GDM1 (cell line): ENCODE measurements at regions not wholly inside any gene's neighbourhood (a gene's known extent, or its start where the extent isn't known, plus 50 kb on each side); places are given as distances from the start of the nearest gene placed in this dataset.

Source experiments
- DNase-seq: peaks from one replicate; lab custom pipeline; 2025; lab: John Stamatoyannopoulos, UW

DNA sequence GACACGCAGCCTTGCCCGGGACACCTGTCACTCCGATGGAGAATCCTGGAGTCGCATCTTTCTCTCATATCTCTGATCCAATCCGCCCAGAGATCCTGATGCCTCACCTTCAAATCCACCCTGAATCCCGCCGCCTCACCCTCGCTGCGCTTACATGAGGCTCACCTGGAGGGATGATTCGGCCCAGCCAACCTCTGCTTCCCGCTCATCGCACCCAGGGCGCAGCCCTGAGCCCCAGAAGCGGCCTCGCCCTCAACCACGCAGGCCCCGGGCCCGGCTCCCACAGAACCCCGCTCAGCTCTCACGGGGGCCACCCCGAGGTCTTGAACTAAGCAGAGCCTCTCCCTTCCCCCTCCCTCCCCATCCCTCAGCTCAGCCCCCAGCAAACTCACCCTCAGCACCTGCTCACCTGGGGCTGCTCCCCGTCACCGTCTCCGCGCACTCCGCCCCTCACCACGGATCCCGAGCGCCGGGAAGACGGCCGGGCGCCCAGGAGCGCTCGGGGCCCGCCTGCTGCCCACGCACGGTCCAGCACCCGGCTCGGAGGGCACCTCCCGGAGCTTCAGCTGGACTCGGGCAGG is 160.0 kb downstream of the NDUFA10 start:
- DNase-seq, result no peak

DNA sequence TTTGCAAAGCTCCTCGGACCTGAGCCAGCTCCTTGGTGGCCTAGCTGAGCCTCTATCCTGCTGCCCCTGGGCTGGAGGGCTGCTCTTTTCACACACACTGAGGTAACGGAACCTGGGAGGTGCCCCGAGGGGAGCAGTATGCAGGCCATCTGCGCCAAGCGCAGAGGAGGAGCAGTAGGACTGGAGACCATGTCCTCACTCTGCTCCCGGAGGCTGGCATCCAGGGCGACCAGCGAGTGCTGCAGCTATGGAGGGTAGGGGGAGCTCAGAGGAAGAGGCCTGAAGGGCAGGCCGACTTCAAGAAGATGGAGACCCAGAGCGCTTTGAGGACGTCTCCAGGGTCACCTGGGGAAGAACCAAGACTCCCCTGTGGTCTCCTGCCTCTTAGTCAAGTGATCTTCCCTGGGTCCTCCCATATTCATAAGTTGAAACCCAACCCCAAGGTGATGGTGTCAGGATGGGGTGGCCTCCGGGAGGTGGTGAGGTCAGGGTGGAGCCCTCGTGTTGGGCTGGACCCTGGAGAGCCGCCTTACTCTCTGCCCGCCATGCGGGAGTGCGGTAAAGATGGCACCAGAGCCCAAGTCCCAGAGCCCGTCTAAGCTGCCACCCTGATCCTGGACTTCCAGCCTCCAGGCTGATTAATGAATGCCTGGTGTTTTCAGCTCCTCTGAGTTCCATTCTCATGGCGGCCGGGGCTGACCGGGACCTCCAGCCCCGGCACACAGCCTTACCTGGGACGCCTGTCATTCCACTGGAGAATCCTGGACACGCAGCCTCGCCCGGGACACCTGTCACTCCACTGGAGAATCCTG is 160.7 kb downstream of the NDUFA10 start:
- no peak for DNase-seq

DNA sequence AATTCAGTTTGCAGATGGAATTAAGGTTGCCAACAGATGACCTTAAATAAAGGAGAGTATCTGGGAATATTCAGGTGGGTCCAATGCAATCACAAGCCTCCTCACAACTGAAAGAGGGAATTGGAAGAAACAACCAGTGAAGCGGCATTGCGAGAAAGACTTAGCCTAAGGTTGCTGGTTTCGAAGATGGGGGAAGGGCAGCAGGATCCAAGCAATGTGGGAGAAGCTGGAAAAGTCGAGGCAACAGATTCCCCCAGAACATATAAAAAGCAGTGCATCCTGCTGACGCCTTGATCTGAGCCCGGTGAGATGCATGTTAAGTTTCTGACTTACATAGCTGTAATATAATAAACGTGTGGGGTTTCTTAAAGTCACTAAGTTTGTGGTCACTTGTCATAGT is 162.5 kb downstream of the NDUFA10 start:
- no peak for DNase-seq

DNA sequence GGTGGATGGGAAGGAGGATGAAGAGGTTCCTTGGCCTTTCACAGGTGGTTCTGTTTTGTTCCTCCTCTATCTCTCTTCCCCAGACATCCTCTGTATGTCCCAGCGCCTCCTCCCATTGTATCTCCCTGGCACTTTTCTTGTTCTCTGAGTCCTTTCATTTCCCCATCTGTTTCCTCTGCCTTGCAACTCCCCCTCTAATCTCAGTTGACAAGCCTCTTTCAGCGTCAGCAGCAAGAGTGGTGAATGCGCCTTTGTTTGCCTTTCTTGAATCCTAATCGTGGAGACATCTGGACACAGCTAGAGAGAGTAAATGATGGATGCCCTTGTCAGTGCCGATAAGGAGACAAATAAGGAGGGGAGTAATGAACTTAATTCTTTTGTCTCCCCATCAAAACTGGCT is 167.0 kb downstream of the NDUFA10 start:
- DNase-seq, result no peak

DNA sequence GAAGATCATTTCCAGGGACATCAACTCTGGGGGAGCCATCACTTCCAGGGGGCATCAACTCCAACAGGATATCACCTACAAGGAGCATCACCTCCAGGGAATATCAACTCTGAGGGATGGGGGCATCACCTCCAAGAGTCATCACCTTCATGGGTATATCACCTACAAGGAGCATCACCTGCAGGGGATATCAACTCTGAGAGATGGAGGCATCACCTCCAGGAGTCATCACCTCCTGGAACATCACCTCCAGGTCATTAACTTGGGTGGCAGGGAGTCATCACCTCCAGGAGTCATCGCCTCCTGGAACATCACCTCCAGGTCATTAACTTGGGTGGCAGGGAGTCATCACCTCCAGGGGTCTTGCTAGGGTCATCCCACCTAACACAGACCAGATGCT is 167.6 kb downstream of the NDUFA10 start:
- no peak for DNase-seq

DNA sequence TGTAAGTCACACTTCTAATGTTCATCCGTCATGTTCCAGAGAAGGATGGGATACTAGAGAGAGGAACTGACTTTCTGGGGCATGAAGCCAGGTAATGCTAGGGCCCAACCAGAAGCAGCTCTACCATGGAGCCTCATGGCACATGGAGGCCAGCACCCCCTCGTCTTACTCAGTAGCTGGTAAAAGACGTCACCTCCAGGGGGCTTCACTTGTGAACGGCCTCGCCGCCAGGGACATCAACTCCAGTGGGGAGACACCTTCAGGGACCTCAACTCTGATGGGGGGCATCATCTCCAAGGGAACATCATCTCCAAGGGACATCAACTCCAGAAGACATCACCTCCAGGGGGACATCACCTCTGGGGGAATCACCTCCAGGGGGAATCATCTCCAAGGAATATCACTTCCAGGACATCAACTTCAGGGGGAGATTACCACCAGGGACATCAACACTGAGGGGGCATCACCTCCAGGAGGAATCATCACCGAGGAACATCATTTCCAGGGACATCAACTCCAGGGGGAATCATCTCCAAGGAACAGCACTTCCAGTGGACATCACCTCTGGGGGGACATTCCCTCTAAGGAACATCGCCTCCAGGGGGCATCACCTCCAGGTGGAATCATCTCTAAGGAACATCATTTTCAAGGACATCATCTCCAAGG is 168.4 kb downstream of the NDUFA10 start:
- DNase-seq, result no peak

DNA sequence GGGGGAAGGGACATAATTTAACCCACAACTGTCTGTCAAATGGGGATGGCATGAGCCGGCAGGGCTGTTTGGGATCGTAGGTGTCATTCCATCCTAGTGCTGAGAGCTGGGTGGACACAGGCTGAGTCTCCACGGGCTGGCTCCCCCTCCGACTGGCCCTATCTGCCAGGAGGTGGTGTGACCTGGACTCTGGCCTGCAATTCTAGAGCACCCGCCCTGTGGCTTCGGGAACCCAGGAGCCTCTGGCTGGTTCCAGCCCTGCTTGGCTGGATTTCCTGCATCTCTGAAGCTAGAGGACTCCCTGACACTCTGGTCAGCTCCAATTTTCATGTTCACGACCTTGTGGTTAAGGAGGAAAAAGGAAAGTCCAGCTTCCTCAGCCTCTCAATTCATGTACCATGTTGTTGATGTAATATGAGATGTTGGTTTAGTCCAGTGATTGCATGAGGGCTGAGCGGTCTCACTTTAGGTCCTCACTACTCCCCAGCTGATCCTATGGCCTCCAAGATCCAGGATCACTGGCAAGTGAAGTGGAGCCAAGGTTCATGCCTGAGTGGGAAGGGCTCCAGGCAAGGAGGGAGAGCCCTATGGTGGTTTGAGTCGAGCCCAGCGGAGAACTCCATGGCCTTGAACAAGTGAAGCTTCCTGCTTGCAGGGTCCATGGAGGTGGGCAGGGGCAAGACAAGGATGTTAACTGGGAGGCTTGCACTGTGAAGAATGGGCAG is 169.1 kb downstream of the NDUFA10 start:
- DNase-seq, result no peak

DNA sequence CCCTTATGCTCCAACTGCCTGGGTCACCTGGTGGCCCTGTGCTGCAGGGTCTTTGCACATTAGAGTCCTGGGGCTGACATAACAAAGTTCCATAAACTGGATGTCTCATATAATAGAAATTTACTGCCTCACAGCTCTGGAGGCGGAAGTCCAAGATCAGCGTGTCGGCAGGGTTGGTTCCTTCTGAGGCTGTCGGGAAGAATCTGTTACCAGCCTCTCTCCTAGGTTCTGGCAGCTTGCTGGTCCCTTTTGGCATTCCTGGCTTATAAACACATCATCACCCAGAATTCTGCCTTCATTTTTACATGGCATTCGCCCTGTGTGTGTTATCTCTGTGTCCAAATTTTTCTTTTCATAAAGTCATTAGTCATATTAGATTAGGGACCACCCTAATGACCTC is 170.5 kb downstream of the NDUFA10 start:
- DNase-seq, result no peak

DNA sequence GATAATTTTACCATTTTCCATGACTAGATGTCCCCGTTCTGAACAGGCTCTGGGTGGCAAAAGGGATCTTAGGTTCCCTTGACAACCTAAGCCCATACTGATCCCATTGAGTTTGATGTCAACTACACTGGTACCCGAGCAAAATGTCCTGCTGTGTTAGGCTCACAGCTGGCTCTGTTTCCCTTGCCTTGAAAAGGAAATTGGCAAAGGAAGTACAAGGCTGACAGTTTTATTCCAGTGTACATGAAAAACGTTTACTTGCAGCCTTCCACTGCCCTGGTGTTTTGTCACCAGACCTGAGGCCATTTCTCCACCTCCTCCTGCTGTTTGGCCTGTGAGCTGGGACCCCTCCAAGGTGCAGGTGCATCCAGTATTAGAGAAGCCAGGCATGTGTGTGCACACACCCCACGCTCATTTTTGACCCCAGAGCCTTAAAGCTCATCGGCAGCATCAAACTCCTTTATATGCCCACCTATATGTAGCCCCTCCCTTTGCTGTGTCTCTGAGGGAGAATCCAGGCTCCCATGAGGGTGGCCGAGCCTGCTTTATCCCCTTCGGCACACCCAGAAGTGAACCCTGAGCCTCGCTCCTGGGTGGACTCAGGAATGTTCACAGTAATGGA is 171.3 kb downstream of the NDUFA10 start:
- no peak for DNase-seq

DNA sequence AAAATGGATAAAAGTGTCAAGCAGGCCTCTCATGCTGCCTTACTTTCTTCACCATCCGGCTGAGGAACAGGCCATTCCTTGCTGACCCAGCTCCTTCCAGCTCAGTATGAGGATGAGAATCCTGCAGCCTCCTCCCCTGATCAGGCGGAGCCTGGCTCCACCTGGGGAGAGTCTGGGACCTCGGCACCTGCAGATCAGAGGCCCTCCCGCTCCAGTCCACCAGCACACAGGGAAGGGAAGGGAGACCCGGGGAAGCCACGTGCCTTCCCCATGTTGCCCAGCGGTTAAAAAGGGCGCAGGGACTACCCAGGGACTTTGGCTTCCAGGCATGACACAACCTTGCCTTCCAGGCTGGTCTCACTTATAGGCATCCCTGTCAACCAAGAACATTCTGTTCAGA is 172.0 kb downstream of the NDUFA10 start:
- no peak for DNase-seq

DNA sequence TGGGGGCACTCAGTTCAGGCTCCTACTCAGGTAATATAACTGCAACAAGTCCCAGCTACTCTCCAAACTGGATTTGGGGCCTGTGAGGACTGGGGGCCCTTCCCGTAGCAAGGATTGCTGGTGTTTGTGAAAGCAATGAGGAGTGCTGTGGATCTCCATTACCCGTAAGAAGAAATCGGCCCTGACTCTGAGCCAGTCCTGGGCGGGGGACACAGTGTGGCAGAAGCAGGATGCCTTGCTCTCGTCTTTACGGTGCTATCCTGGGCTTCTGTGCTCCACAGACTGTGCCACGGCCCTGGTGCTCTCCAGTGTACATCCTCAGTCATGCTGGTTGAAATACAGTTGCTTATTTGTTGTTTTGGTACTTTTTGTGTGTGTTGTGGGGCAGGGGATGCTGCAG is 172.9 kb downstream of the NDUFA10 start:
- no peak for DNase-seq

DNA sequence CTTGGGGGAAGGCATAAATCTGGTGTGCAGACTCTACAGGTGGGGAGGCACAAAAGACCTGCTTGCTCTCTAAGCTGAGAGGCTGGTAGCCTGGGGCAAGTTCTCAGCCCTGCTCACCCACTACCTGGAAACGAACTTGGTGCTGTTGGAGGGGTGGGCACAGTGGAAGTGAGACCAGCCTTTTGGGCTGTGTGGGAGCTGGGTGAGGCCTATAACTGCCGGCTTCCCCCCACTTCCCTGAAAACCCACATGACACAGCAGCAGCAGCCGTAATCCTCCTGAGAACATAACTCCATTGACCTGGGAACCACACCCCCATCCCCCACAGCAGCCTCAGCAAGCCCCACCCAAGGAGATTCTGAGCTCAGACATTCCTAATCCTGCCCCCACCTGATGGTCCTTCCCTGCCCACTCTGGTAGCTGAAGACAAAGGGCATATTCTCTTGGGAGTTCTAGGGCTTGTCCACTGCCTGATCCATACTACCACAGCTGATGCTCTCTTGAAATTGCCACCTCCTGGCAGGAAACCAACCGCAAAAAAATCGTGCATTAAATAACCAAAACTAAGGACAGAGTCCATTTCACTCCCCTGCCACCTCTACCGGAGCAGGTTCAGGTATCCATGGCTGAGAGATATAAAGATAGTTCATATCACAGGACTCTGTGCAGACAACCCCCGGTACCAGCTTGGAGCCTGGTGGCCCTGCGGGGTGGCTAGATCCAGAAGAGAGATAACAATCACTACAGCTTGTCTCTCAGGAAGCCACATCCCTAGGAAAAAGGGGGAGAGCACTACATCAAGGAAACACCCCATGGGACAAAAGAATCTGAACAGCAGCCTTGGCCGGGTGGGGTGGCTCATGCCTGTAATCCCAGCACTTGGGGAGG is 178.1 kb downstream of the NDUFA10 start:
- DNase-seq, result no peak

DNA sequence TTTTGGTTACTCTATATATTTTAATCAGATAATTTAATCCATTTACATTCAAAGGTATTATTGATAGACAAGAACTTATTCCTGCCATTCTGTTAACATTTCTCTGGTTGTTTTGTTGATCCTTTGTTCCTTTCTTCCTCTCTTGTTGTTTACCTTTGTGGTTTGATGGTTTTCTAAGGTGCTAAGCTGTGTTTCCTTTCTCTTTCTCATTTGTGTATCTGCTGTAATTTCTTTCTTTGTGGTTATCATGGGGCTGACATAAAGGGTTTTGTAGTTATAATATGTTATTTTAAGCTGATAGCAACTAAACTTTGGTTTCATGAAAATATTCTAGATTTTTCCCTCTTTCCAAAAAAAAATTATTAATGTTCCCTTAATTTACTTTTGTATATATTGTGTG is 179.2 kb downstream of the NDUFA10 start:
- no peak for DNase-seq

DNA sequence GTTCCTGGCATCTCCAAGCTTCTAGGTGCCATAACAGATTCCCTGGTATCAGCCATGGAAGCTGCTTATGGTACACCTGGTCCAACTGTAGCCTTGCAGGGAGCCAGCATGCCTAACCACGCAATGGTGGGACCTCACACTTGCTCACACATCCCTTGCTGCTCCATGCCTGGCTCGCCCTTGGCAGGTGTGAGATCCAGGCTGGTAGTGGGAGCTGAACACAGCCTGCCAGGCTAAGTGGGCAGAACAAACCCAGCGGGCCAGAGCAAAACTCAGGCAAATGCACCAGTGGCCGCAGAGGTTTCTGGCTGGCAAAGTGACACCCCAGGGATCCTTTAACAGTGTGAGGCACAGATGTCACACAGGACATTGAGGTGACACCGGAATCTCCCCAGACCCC is 185.8 kb downstream of the NDUFA10 start:
- no peak for DNase-seq

DNA sequence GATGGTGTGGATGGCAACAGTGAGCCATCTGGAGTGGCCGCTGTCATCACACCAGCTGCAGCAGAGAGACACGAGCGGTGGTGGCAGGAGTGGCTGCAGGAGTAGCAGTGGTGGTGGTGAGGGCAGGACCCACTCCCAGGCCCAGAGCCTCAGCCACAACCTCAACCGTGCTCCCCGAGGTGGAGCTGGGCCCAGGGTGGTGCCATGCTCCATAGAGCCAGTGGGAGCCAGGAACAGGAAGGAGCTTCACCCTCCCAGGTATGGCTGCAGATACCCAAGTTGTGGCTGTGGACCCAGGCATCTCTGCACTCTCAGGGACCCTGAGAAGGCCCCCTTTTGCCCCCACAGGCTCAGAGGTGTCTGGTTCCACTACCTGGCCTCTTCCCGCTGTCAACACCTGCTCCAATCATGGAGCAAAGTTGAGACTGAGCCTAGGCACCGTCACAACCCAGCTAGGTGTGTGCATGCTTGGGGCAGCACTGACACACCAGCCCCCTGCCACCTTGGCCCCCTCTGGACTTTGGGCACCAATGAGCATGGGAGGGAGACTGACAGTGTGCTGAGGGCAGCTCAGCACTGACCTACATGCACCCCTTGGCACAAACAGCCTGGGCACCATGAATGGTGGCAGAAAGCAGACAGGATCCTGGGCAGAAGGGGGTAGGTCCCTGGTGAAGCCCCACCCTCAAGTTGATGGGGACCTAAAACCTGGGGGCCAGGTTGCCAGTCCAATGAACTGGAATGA is 188.9 kb downstream of the NDUFA10 start:
- DNase-seq, result no peak

DNA sequence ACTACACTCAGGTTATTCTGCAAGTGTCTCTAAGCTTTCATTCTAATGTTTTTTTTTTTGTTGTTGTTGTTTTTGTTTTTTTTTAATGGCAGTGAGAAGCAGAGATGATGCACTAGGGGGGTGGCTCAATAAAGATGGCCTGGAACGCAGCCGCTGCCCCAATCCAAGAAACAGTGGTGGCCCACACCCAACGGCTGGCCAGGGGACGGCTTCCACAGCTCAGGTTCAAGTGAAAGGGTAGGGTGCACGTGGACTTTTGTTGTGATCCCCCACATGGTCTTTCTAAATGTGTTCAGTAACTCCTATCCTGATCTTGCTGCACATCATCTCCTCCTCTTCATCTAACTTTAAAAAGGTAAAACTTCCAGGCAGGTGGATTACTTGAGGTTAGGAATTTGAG is 190.1 kb downstream of the NDUFA10 start:
- DNase-seq, result no peak

DNA sequence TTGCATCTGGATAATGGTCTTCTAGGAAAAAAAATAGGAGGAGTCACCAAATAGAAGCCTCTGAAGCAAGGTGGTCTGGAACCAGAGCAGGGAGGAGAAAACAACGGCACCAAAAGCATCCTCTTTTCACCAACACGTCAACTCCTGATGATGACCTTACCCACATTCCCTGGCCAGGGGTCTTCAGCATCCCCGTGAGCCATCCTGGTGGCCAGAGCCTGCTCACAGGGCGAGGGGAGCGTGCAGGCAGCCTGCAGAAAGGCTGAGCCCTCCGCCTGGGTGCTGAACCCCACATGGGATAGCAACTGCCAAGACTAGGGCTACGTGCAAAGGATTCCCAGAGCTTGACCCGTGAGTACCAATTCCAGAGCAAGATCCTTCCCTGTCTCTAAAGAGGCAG is 191.0 kb downstream of the NDUFA10 start:
- DNase-seq, result no peak

DNA sequence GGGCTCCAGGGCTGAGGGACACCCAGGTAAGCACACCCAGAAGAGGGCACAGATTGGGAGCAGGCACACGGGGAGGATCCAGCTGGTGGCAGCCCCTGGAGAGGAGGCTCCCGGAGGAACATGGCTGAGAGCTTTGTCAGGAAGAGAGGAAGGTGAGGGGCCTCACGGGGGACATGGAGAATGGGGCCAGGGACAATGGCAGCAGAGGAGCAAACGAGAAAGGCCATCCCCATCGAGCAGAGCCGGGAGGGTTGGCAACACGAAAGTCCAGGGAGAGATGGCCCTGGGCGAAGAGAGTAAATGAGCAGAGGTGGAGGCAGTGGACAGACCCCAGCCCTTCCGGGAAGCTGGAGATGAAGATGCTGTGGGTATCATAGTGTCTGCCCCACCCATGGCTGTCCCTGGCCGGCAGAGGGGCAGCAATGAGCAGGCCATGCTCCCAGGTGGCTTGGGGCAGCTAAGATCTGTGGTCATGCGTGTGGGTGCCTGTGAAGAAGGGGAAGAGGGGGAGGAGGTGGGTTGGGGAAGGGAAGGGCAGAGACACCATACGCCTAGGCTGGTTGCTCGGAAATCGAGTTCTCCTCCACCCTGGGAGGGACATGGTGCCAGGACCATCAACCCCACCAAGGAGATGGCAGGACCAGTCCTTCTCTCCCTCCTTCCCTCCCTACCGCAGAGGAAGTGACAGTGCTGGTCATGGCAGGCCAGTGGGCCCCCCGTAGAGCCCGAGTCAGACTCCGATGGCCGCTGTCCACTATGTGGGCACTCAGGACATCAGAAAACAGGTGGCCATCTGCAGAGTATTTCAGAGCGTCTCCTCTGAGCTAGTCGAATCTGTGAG is 191.7 kb downstream of the NDUFA10 start:
- DNase-seq, result no peak

DNA sequence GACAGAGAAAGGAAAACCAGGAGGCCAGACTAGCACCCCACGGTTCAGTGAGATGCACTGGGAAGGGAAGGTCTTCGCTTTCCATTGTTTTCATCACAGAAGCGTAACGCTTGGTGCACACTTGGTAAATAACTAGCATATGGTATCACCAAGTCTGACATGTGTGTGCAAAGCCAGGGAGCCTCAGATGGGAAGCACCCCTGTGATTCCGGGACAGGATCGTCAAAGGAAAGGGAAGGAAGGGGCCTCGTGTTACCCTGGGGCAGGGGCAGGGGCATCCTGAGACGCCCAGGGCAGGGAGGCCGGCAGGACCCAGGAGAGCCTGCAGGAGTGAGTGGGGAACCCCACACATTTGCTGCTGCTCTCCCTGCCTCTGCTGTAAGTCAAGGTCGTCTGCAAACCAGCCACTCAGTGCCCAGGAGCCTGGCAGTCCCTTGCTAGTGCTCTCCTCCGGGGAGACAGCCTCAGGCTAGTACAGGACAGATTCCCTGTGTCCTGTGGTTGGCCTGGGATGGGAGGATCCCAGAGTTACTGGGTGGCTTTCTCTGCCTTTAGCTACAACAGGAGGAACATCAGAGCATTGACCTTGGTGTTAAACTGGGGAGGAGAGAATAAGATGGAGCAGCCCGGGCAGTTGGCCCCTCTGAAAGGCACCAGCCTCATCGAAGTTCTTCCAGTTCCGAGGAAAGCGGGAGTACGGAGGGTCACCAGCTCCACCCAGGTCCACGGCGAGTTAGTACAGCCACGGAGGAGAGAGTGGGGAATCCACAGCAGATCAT is 192.5 kb downstream of the NDUFA10 start:
- no peak for DNase-seq
